ENCODE measurements at regions not wholly inside any gene's neighbourhood (a gene's known extent, or its start where the extent isn't known, plus 50 kb on each side); places are given as distances from the start of the nearest gene placed in this dataset.

GRCh38 chr12:24705216-24705615, 243.7 kb downstream of the BCAT1 start:
- no peak for FAIRE-seq
- H4K20me1 ChIP-seq (ENCODE audit: control insufficient read depth, extremely low read depth, insufficient read depth, low read length), result no peaks in the 10 kb centered on the region
- no peak for DNase-seq (ENCODE audit: low read depth, low spot score)
- no peaks in the 10 kb centered on the region for H3K4me1 ChIP-seq (ENCODE audit: control insufficient read depth, extremely low read depth, insufficient read depth, low read length)
- no peak for TF ChIP-seq EZH2 (IDR thresholded peaks at IDR 0.05; ENCODE audit: low read length)
- no peak for TF ChIP-seq CTCF (optimal IDR thresholded peaks at IDR 0.05 in 1 of 3, IDR thresholded peaks at IDR 0.05 in 1 of 3, conservative IDR thresholded peaks at IDR 0.05 in 1 of 3; ENCODE audit: extremely low read depth in 1 of 3, insufficient read depth in 2 of 3, low read length in 3 of 3)
- no peak overlapping the region for H3K27ac ChIP-seq (ENCODE audit: control insufficient read depth, insufficient read depth, low read length)
- no peaks in the 10 kb centered on the region for H3K27me3 ChIP-seq (ENCODE audit: control insufficient read depth, extremely low read depth, insufficient read depth, low read length)
- no peak overlapping the region for H3K4me3 ChIP-seq (ENCODE audit: control insufficient read depth in 2 of 3, extremely low read depth in 1 of 3, insufficient read depth in 2 of 3, low read depth in 1 of 3, low read length in 3 of 3)
- no peaks in the 10 kb centered on the region for H3K36me3 ChIP-seq (ENCODE audit: control insufficient read depth in 2 of 2, extremely low read depth in 1 of 2, insufficient read depth in 2 of 2, low read length in 2 of 2)
- dilution Hi-C loops (cut with MboI; ENCODE audit: extremely low pct_ligation_motif_present, low sequenced_read_pairs), result no loop called here
- H2AFZ ChIP-seq (ENCODE audit: control insufficient read depth, low read length), result no peak overlapping the region
- H3K79me2 ChIP-seq (ENCODE audit: control insufficient read depth, insufficient read depth, low read length), result no peaks in the 10 kb centered on the region
- H3K9me3 ChIP-seq (ENCODE audit: control insufficient read depth, low read depth, low read length), result no peaks in the 10 kb centered on the region
- H3K9ac ChIP-seq (ENCODE audit: control insufficient read depth, extremely low read depth, insufficient read depth, low read length), result no peak overlapping the region
- H3K9me1 ChIP-seq (ENCODE audit: control insufficient read depth, extremely low read depth, insufficient read depth, low read length), result no peaks in the 10 kb centered on the region
- H3K4me2 ChIP-seq (ENCODE audit: control insufficient read depth, extremely low read depth, insufficient read depth, low read depth, low read length), result no peak overlapping the region

- no peak for TF ChIP-seq CTCF (optimal IDR thresholded peaks at IDR 0.05 in 1 of 3, IDR thresholded peaks at IDR 0.05 in 1 of 3, conservative IDR thresholded peaks at IDR 0.05 in 1 of 3; ENCODE audit: extremely low read depth in 1 of 3, insufficient read depth in 2 of 3, low read length in 3 of 3)
- no peak for TF ChIP-seq EZH2 (IDR thresholded peaks at IDR 0.05; ENCODE audit: low read length)
- Histone ChIP-seq H3K9ac (ENCODE audit: control insufficient read depth, extremely low read depth, insufficient read depth, low read length) (no peak overlapping the region), H3K4me1 (ENCODE audit: control insufficient read depth, extremely low read depth, insufficient read depth, low read length) (no peaks in the 10 kb centered on the region), H2AFZ (ENCODE audit: control insufficient read depth, low read length) (no peak overlapping the region), H3K79me2 (ENCODE audit: control insufficient read depth, insufficient read depth, low read length) (no peaks in the 10 kb centered on the region), H3K4me3 (ENCODE audit: control insufficient read depth in 2 of 3, extremely low read depth in 1 of 3, insufficient read depth in 2 of 3, low read depth in 1 of 3, low read length in 3 of 3) (no peak overlapping the region), H3K9me1 (ENCODE audit: control insufficient read depth, extremely low read depth, insufficient read depth, low read length) (no peaks in the 10 kb centered on the region), H3K27me3 (ENCODE audit: control insufficient read depth, extremely low read depth, insufficient read depth, low read length) (no peaks in the 10 kb centered on the region), H3K36me3 (ENCODE audit: control insufficient read depth in 2 of 2, extremely low read depth in 1 of 2, insufficient read depth in 2 of 2, low read length in 2 of 2) (no peaks in the 10 kb centered on the region), H3K9me3 (ENCODE audit: control insufficient read depth, low read depth, low read length) (no peaks in the 10 kb centered on the region), H4K20me1 (ENCODE audit: control insufficient read depth, extremely low read depth, insufficient read depth, low read length) (no peaks in the 10 kb centered on the region), H3K27ac (ENCODE audit: control insufficient read depth, insufficient read depth, low read length) (no peak overlapping the region), H3K4me2 (ENCODE audit: control insufficient read depth, extremely low read depth, insufficient read depth, low read depth, low read length) (no peak overlapping the region)
- FAIRE-seq (no peak), DNase-seq (ENCODE audit: low read depth, low spot score) (no peak)
- dilution Hi-C loops (cut with MboI; ENCODE audit: extremely low pct_ligation_motif_present, low sequenced_read_pairs), result no loop called here
These were observed 247.6 kb downstream of the BCAT1 start for GRCh38 chr12:24701343-24701742.

Measured in keratinocyte (primary cell).